GM18505 (cell line): ENCODE measurements at regions not wholly inside any gene's neighbourhood (a gene's known extent, or its start where the extent isn't known, plus 50 kb on each side); places are given as distances from the start of the nearest gene placed in this dataset.

Experiments used
- ATAC-seq: cut with Tn5 transposase; IDR thresholded peaks from one replicate; pipeline ENCODE4 v1.9.1; 2021; ENCODE audit not compliant: unreplicated experiment
- POLR2A ChIP-seq: IDR thresholded peaks from 4 replicates; pipeline ENCODE4 v1.6.1; 2011; ENCODE audit warnings: borderline replicate concordance; ENCODE audit not compliant: insufficient read depth, insufficient read length; ENCODE audit errors: extremely low read depth

DNA sequence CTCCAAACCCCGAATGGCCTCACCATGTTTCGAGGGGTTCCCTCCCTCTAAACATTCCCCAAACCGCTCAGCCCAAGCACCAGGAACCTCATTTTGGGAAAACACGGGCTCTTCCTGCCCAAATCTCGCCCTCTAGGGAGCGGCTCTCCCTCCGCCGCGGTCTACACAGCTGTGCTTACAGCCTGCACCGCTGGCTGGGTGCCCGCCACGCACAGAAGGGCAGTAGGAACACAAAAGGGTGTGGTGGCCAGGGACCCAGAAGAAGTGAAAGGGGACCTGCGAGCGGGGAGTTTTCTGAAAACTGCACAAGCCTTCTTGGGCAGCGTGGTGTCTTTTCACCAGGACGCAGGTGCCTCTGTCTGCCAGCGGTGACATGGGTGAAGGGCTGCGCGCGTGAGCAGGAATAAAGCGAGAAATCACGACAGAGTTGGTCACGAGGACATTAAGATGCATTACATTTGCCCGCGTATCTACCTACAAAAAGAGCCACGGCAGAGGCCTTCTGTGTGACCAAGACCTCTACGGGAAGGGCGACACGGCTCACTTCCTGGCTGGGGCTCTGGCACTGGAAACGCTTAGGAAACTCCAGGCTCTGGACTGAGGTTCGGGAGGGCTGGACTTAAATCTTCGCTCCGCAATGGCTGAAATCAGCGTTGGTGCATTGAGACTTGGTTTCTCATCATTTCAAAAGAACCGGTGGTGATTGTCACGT, 171.7 kb downstream of the LSM5 start:
- TF ChIP-seq POLR2A: no peak
- ATAC-seq: no peak

DNA sequence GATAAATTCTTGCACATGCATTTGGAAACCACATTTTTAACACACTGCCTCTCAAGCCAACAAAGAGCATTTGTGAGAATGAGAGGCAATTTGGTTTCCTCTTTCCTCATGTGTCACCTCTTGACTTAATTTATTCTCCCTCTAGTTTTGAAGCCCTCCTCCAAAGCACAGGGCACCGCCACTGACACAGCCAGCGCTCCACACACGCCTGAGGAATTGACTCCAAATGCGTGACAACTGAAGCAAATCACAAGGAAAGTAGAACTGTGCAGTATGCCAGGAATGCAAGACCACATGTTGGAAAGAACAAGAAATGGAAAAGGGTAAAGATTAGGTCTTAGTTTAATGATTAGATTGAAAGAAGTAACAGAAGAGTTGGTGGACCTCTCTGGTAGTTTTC, 173.3 kb downstream of the LSM5 start:
- no peak for TF ChIP-seq POLR2A
- no peak for ATAC-seq

DNA sequence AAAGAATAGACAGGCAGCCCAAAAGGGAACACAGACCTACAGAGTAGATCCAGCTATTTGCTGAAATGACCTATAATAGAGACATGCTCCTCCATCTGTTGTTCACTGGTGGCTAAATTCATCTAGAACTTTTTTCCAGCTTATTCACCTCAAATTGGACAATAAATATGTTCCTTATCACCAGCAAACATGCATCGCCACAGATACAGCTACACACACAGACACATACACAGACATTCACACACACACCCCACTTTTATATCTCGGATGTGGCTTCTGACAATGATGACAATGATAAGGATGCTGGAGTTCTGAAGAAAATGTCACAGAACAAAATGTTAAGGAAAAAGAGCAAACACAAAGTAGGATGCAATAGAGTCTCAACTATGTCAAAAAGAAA, 175.4 kb downstream of the LSM5 start:
- no peak for TF ChIP-seq POLR2A
- no peak for ATAC-seq

DNA sequence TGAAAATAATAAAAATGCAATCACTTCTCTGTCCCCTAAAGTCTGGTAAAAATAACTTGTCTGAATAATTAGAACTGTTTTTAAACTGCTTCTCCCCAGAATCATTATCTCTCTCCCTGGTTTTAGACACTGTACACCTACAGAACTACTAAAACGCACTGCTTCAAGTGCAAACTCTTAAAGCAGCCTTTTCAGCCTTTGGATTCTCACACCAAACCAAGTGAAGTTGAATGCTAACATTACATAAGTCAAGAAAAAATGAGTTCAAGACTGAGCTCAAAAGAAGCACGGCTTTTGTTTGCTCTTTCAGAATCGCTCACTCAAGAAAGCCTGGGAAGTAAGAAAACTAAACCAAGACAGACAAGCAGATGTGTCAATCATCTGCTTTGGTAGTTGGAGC, 188.8 kb downstream of the LSM5 start:
- no peak for ATAC-seq
- no peak for TF ChIP-seq POLR2A

DNA sequence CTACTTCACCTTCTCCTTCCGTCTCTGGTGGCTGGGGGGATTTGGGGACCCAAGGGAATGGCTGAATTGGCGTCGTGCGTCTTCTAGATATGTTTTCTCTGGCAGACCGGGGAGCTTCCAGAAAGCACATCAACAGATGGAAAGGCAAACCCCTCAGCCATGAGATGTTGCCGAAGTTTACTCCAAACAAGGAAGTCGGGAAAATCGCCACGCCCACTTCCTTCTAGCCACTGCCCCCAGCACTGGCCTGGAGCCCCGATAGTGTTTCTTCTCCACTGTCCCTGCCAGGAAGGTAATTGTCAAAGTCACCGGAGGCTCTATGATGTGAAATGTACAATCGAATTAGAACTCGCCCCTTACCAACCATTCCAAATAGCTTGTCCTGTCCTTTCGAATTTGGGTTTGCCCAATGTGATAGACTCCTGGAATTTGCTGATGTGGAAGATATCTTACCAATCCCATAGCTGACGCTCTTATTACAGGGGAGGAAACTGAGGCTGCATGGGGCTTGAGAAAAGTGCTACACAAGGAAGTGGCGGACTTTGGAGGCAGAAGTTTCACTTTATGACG, 191.0 kb downstream of the LSM5 start:
- no peak for ATAC-seq
- no peak for TF ChIP-seq POLR2A

- TF ChIP-seq POLR2A: no peak
- no peak for ATAC-seq
Measured at GRCh38 chr7:32298408-32299132, 191.6 kb downstream of the LSM5 start.

- no peak for TF ChIP-seq POLR2A
- ATAC-seq: no peak
Measured at GRCh38 chr7:32293833-32294232, 196.3 kb downstream of the LSM5 start.

DNA sequence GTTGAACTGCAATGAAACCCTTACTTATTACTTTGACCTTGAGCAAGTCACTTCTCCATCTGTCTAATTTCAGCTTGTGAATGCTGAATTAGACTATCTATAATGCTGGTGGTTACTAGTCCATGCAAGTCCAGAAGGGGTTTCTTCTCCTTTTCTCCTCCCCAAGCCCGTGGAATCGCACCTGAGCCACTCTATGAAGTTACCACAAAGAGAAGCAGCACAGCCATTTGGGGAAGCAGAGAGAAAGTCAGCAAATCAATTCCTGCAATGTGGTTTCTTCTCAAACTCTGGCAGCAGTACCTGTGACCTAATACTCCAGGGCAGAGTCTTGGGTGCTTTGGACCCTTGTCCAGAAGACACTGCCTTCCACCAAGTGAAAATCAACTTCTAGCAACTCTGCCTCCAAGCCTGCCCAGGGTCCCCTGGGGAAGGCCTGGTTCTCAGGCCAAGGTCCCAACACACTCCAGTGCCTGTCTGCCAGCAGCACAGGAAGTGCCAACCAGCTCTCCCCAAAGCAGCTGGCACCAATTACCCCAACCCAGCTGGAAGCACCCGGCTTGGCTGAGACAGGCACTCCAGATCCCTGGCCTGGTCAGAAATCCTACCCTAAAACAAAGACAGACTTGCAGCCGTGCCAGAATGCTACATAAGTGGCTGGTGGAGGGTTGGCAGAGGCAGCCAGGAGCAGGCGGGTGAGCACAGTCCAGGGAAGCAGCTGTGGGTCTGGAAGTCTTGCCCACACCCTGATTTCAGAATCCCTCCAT, 200.3 kb downstream of the LSM5 start:
- no peak for TF ChIP-seq POLR2A
- no peak for ATAC-seq

DNA sequence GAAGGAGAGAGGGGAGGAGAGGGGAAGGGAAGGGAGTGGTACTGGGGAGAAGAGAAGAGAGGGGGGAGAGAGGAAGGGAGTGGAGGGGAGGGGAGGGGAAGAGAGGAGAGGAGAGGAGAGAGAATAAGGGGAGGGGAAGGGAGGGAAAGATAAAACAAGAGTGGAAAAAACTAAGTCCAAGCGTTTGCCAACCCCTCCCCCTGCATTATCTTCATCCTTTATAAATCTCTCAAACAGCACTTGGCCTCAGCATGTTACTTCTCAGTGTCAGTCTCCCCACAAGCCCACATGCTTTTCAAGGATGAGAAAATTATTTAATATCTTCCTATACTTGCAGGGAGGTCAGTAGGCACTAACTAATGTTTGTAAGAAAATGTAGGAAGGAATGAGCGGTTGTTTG, 204.5 kb downstream of the LSM5 start:
- ATAC-seq: no peak
- TF ChIP-seq POLR2A: no peak

DNA sequence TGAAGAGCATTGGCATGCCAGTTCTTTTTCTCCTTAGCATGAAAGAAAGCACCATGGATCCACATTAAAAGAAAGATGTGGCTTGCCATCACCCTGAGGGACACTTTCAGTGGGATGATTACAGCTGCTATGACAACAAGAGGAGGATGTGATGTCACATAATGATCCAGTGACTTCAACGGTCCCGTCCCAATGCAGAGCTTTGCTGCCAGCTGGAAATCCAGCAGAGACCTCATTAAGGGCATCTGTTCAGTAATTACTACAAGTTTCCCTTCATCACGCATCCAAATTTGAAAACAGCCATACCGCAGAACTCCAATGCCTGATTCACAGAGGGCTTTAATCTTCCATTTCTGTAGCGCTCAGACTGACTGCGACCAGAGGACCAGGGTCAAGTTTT, 206.6 kb downstream of the LSM5 start:
- no peak for ATAC-seq
- TF ChIP-seq POLR2A: no peak

- TF ChIP-seq POLR2A: no peak
Measured at GRCh38 chr7:32279500-32279899, 209.3 kb upstream of the PDE1C start.

DNA sequence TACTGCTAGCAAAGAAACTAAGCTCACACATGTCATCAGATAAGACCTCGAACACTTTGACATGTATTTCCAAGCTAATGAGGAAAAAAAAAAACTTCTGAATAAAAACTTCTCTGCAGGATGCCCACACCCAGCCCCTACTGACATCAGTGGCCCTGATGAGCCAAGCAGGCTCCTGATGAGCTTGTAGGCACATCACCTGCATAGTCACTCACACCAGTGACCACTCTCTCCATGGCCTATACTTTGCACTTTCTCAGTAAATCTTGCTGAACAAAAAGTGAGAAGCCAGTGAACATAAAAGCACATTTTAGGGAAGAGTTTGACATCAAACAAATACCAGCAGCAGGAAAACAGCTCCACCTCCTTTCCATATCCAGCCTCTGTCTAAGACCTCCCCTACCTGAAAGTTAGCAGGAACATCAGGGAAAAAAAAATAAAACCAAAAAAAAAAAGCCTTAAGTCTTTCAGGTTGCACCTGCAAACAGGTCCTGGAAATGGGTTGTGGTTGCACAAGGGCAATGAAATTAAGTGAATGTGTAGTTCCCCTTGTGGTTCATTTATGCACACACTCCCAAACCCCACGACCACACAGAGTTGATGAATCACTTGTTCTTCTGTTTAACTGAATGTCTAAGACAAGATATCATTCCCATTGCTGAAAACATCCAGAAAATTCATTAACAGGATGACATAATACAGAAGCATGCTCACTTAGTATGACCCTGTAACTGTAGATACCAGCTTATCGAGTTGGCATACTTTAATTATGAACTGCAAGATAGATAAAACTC, 205.2 kb upstream of the PDE1C start:
- no peak for TF ChIP-seq POLR2A
- no peak for ATAC-seq

More at GRCh38 chr7:32279500-32279899, 209.3 kb upstream of the PDE1C start:
- no peak for ATAC-seq

GRCh38 chr7:32273297-32273696, 203.1 kb upstream of the PDE1C start:
- no peak for TF ChIP-seq POLR2A
- ATAC-seq: peak; percentile 46

GRCh38 chr7:32266932-32267475, 196.8 kb upstream of the PDE1C start:
- no peak for ATAC-seq
- no peak for TF ChIP-seq POLR2A
